ENCODE measurements at regions not wholly inside any gene's neighbourhood (a gene's known extent, or its start where the extent isn't known, plus 50 kb on each side); places are given as distances from the start of the nearest gene placed in this dataset.

DNA sequence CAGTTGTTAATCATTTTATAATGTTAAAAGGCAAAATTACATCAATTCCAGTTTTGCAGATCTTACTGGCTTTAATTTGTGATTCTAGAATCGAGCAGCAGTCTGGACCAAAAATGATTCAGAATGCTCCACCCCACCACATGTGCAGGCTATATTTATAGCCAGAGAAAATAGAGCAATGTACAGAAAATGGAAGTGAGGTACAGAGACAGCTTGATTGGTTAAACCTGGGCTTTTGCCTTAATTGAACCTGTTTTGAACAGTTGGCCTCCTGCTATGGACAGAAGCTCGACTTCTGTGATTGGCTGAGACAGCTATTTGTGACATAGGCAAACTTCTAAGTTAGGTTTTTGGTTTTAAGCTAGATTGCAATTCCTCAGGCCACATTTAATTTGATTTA lies 607.4 kb upstream of the MIR17HG start:
- no peak for TF ChIP-seq POLR2A (IDR thresholded peaks at IDR 0.05)
- TF ChIP-seq CTCF (IDR thresholded peaks at IDR 0.05): no peak
